Esophagus squamous epithelium (tissue), 5 donors: ENCODE measurements at regions not wholly inside any gene's neighbourhood (a gene's known extent, or its start where the extent isn't known, plus 50 kb on each side); places are given as distances from the start of the nearest gene placed in this dataset.

Experiments
- DNase-seq: peaks from one replicate; lab custom pipeline; 2025; lab: John Stamatoyannopoulos, UW
- H3K27ac ChIP-seq, 4 donors: fragments of 200-600 bp; sonication (generic); one replicate each; pipeline ENCODE4 v1.5.1; 2016 to 2019; ENCODE audit warnings: mild to moderate bottlenecking in 1 of 4
- H3K27me3 ChIP-seq, 4 donors: fragments of 200-600 bp; sonication (generic); 1 replicate in 3 of 4; 2 replicates in 1 of 4; pipeline versions ENCODE4 v1.5.1 to v1.6.0; 2017 to 2021; ENCODE audit warnings: antibody characterized with exemption in 1 of 4
- H3K36me3 ChIP-seq, 3 donors: fragments of 200-600 bp; sonication (generic); one replicate each; pipeline ENCODE4 v1.5.1; 2016 to 2019
- H3K4me1 ChIP-seq, 3 donors: fragments of 200-600 bp; sonication (generic); one replicate each; pipeline ENCODE4 v1.5.1; 2017 to 2019
- H3K4me3 ChIP-seq, 4 donors: fragments of 200-600 bp; sonication (generic); 1 replicate in 3 of 4; 2 replicates in 1 of 4; pipeline ENCODE4 v1.5.1; 2016 to 2019; ENCODE audit warnings: mild to moderate bottlenecking in 2 of 4, moderate library complexity in 1 of 4
- H3K9me3 ChIP-seq, 3 donors: fragments of 200-600 bp; sonication (generic); one replicate each; pipeline ENCODE4 v1.5.1; 2016 to 2019
- CTCF ChIP-seq, 6 experiments: fragments of 450-650 bp in 4 of 6; fragments of 200-600 bp in 2 of 6; sonication (generic) in 2 of 6; IDR thresholded peaks; one replicate each; pipeline ENCODE4 v1.5.1; 2016 to 2019; ENCODE audit warnings: antibody characterized with exemption in 6 of 6, mild to moderate bottlenecking in 4 of 6, moderate library complexity in 4 of 6
- POLR2A ChIP-seq, 4 donors: fragments of 450-650 bp; IDR thresholded peaks; one replicate each; pipeline ENCODE4 v1.6.1; 2017; ENCODE audit warnings: antibody characterized with exemption in 4 of 4, mild to moderate bottlenecking in 4 of 4, moderate library complexity in 3 of 4
- WGBS, 2 donors: methylation state at CpG; one replicate each; pipeline ENCODE4 v1.1.5; 2018; 5-methylcytosine and 5-hydroxymethylcytosine counted together
- intact Hi-C: fragments of 100-400 bp; cut with DNase I; formaldehyde crosslinking; loops from one replicate; pipeline ENCODE4 v1.15.0; 2022
- donor health status: DM: yes; HTN: yes; CAD: no.

- Histone ChIP-seq H3K9me3 (no peaks in the 10 kb centered on the region), H3K4me3 (no peak overlapping the region), H3K27me3 (no peaks in the 10 kb centered on the region), H3K36me3 (no peaks in the 10 kb centered on the region), H3K27ac (no peak overlapping the region), H3K4me1 (peaks cover 0 to 10% (median 0%) of the 10 kb centered on the region in 3 donors)
- intact Hi-C loops, result no loop called here
- WGBS, 2 donors, result 73 to 78% methylated on average over 4 of the region's 4 CpGs
- no peak for DNase-seq
- TF ChIP-seq POLR2A (IDR thresholded peaks at IDR 0.05) (no peak), CTCF (IDR thresholded peaks at IDR 0.05) (no peak)
Measured at GRCh38 chr5:56506211-56506965, 273.3 kb upstream of the ANKRD55 start.

DNA sequence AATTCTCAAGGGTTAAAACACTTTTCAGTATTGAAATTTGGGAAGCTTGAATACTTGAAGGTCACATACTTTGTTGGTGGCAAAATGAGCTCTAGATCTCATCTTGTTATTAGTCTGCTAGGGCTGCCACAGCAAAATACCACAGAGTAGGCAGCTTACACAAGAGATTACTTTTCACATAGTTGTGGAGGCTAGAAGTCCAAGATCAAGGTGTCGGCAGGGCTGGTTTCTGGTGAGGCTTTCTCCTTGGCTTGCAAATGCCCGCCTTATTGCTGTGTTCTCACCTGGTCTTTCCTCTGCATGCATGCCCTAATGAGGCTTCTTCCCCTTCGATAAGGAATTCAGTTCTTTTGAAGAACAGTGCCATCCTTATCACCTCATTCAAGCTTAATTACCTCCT lies 270.8 kb upstream of the ANKRD55 start:
- Histone ChIP-seq H3K4me3 (no peak overlapping the region), H3K4me1 (no peaks in the 10 kb centered on the region), H3K36me3 (no peaks in the 10 kb centered on the region), H3K27me3 (no peaks in the 10 kb centered on the region), H3K27ac (no peak overlapping the region), H3K9me3 (no peaks in the 10 kb centered on the region)
- TF ChIP-seq CTCF (IDR thresholded peaks at IDR 0.05), result no peak
- no peak for TF ChIP-seq POLR2A (IDR thresholded peaks at IDR 0.05)
- intact Hi-C loops, result no loop called here
- 95 to 100% methylated on average over 3 of the region's 3 CpGs for WGBS, 2 donors
- DNase-seq, result no peak

DNA sequence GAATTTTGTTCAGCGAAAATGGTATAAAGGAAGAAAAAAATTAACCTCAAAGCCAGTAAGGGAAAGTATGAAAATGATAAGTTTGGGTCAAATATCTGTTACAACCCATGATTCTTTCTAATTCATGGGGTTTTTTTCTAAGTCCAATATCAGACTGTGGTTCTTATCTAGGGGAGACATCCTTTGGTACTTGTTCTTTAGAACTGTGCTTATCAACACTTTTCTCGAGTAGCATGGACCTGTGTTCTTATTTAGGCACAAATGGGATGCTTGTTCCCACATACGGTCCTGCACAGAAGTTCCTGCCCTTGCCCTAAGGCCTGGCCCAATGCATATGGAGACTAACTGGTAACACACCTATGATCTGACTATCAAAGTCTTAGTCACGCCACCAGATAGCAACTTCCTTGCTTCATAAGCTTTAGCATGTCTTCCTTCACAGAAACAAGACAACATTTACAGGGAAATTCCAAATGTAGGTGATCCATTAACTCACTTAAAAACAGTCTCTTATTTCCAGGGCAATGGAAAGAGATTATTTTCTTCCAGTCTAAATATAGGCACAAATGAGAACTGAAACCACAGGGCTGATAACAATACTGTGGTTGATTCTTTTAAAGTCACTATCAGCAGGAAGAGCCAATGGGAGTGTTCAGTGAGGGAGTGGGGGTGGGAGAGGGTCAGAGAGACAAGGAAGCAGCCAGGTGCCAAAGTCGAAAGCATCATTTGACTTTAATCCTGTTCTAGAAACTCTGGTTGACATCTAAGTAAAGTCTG lies 268.8 kb upstream of the ANKRD55 start:
- TF ChIP-seq CTCF (IDR thresholded peaks at IDR 0.05) (no peak), POLR2A (IDR thresholded peaks at IDR 0.05) (no peak)
- no peak for DNase-seq
- Histone ChIP-seq H3K4me1 (no peaks in the 10 kb centered on the region), H3K27me3 (no peaks in the 10 kb centered on the region), H3K27ac (no peak overlapping the region), H3K9me3 (no peaks in the 10 kb centered on the region), H3K4me3 (no peak overlapping the region), H3K36me3 (no peaks in the 10 kb centered on the region)
- intact Hi-C loops, result no loop called here
- WGBS, 2 donors, result 72 to 79% methylated on average over 5 of the region's 5 CpGs

- H3K27ac ChIP-seq, result no peak overlapping the region
- H3K4me3 ChIP-seq, result no peak overlapping the region
- WGBS, 2 donors, result 76 to 85% methylated on average over 5 of the region's 5 CpGs
- TF ChIP-seq CTCF (IDR thresholded peaks at IDR 0.05), result no peak
- no peak for TF ChIP-seq POLR2A (IDR thresholded peaks at IDR 0.05)
- no peaks in the 10 kb centered on the region for H3K27me3 ChIP-seq
- intact Hi-C loops, result no loop called here
- H3K9me3 ChIP-seq, result no peaks in the 10 kb centered on the region
- no peaks in the 10 kb centered on the region for H3K36me3 ChIP-seq
- DNase-seq, result no peak
- no peaks in the 10 kb centered on the region for H3K4me1 ChIP-seq
Measured at GRCh38 chr5:56499901-56500300, 266.8 kb upstream of the ANKRD55 start.

DNA sequence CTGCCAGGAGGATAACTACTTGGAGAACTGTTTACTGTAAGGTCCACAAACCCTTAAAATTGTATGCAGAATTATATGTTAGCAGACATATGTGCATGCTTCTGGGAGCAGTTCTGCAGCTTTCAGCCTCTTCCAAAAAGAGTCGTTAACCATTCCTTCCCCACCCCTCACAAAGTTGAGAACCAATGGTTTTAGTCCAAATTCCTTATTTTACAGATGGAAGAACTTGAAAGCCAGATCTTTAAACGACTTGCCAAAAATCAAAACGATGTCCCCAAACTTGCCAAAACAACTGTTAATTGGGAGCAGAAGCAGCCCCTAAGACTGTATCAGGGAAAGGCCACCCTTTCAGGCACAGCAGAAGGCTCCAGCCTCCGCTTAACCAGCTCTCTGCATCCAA lies 266.4 kb upstream of the ANKRD55 start:
- Histone ChIP-seq H3K4me1 (peaks cover 0 to under 1% (median 0%) of the 10 kb centered on the region in 3 donors), H3K27ac (no peak overlapping the region), H3K36me3 (no peaks in the 10 kb centered on the region), H3K27me3 (no peaks in the 10 kb centered on the region), H3K9me3 (no peaks in the 10 kb centered on the region), H3K4me3 (no peak overlapping the region)
- intact Hi-C loops, result no loop called here
- WGBS, 2 donors, result 64 to 80% methylated on average over 4 of the region's 4 CpGs
- no peak for DNase-seq
- TF ChIP-seq CTCF (IDR thresholded peaks at IDR 0.05), result no peak
- TF ChIP-seq POLR2A (IDR thresholded peaks at IDR 0.05), result no peak
